HG03521 (cell line): ENCODE measurements at regions not wholly inside any gene's neighbourhood (a gene's known extent, or its start where the extent isn't known, plus 50 kb on each side); places are given as distances from the start of the nearest gene placed in this dataset.
"Not testable (repeated sequence)": the region's sequence is repeated elsewhere in the genome, so short reads cannot be mapped to it uniquely, and the experiment has no call there.

Experiments used
- ATAC-seq: cut with Tn5 transposase; IDR thresholded peaks from one replicate; pipeline ENCODE4 v1.9.1; 2021; ENCODE audit warnings: mild to moderate bottlenecking, moderate library complexity; ENCODE audit not compliant: unreplicated experiment

DNA sequence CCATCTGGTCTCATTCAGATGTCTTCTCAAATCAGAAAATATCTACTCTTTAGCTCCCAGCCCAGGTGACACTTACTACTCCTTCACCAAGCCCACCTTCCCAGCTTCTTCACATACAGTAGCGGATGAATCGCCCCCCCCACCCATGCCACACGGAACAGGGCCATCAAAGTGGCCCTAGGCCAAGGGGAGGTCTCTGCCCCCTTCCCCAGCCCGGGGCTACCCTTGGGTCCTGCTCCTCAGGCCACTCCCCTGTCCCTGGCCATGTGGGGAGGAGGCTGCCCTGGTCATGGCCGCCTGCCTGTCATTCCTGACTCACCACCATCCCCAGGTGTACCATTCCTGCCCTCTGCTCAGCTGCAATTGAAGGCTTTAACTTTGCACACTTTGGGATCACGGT is 142.8 kb downstream of the NECTIN1 start:
- ATAC-seq = no peak

DNA sequence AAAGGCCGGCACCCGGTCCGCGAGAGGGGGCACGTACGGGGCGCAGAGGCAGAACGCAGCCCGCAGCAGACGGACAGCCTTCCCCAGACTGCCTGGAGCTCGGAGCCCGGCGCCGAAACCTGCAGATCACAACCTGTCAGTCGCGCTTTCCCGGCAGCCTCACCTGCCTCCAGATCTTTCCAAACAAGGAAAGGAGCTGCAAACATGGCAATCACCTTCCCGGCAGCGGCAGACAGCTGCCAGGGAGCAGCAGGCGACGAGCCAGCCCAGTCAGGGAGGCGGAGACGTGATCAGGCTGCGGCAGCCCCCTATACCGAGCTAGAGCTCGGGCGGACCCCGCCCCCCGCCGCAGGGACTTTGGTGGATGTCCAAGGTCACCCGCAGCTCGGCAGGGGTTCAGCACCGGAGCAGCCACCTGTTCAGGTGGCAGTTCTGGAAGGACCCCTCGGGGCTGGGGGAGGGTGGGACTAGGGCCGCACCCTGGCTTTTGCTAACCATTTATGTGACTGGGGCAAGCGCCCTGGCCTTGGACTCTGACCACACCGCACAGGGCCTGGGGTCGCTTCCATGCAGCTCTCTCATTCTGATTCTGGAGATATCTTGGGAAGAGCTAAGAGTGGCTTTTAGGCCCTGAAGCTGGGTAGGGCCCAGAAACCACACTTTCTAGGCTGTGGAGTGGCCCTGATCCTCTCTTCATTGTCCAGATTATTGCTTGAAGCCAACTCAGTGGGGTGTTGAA is 143.8 kb downstream of the NECTIN1 start:
- no peak for ATAC-seq

DNA sequence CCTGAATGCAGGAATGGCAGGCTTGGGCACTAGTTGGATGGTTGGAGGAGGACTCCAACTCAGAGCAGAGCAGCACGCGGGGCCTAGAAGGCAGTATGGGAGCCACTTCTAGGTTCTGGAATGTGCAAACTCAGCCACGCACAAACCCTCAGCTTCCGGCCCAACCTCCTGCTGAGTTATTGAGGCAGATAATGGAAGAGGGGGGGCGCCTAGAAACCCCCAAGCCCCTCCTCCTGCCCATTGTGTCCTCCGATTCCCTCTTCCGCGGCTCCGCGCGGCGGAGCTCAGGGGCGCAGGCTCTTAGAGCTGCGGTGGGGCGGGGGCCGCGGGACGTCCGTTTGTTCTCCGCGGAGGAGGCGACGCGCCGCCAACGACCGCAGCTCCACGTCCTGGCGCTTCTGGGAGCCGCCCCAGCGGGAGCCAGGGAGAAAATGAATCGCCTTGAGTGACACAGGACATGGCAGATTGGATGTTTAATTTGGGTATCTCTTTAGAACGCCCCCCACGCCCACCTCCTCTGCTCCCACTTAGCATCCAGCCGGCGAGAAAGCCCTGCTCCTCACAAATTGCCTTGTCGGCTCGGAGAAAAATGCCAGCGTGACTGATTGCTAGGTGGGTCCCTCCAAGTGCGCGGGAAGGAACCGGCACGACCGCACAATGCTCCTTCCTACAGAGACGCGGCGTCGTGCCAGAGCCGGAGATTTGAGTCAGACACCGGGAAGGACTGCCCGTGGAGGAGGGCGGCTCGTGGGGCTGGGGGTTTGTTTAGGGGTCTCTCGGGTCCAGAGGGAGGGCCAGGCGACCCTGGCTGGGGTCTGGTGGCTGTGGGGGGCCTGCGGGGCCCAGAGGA is 144.6 kb downstream of the NECTIN1 start:
- ATAC-seq = no peak

DNA sequence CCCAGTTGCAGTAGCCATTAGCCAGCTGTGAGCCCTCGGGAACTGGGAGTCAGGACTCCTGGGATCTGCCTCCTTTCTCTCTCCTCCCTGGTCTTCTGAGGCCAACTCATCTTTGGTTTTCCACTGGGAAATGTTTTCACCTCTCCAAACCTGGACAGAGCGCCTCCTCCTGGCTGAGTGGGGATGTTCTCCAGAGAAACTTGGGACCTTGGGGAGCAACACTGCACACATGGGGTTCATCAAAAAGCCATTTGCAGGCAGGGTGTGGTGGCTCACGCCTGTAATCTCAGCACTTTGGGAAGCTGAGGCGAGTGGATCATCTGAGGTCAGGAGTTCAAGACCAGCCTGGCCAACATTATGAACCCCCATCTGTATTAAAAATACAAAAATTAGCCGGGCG is 145.4 kb downstream of the NECTIN1 start:
- no peak for ATAC-seq

DNA sequence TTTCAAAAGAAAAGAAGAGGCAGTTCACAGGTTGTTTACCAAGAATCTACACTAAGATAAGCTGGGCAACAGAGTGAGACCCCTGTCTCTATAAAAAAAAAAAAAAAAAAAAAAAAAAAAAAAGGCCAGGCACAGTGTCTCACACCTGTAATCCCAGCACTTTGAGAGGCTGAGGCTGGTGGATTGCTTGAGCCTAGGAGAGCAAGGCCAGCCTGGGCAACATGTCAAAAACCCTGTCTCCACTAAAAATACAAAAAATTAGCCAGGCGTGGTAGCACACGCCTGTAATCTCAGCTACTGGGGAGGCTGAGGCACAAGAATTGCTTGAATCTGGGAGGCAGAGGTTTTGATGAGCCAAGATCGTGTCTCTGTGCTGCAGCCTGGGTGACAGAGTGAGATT is 147.6 kb downstream of the NECTIN1 start:
- ATAC-seq = not testable (repeated sequence)

DNA sequence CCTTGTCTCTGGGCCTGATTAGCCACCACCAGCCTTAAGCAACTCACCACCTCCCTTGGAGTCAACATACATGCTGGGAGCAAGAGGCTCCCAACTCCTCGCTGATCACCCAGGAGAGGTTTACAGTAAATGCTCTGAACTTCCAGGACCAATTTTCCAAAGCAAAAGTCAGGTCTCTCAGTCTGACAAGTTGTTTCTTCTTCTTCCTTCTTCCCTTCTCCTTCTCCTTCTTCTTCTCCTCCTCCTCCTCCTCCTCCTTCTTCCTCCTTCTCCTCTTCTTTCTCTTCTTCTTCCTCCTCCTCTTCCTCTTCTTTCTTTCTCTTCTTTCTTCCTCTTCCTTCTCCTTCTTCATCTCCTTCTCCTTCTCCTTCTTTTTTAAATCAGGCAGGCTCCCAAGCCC is 148.2 kb downstream of the NECTIN1 start:
- ATAC-seq = no peak

DNA sequence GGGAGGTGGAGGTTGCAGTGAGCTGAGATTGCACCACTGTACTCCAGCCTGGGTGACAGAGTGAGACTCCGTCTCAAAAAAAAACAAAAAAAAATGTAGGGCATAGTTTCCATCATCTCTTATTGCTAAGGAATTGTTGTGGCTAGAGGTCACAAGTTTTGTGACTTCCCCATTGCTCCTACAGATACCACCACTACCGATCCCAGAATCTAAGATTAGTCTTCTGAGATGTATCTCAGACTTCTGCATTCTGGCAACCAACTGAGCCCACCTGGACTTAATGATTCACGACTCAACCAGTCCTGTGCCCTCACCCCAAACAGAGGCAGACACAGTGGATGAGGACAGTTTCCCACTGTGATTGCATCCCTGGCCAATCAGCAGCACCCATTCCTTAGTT is 148.9 kb downstream of the NECTIN1 start:
- no peak for ATAC-seq

DNA sequence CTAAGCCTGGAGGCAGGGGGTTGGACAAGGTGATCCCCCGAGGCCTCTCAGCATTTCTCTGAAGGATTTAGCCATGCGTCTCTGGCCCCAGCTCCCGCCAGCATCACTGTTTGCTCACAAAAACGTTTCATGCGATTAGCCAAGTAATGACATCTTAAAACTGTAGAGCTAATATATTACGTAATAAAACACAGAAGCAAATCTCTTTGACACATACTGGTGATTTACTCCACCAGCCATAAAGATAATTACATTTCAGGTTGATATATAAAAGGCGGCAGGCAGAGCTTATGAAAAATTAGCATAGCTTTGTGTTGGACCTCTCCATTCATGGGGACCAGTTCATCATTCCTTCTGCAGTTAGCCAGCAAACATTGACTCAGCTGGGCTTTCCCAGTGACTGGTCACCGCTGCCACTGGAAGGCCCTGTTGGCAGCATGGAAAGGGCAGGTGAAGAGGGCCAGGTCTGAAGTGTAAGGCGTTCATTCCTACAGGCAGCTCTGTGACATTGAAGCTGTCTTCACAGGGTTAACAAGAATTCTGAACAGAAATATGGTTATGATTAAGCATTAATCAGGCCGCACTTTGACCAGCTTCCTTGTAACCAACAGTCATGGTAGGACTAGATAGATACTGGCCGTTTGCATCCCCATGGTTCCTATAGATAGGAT is 150.3 kb downstream of the NECTIN1 start:
- no peak for ATAC-seq

DNA sequence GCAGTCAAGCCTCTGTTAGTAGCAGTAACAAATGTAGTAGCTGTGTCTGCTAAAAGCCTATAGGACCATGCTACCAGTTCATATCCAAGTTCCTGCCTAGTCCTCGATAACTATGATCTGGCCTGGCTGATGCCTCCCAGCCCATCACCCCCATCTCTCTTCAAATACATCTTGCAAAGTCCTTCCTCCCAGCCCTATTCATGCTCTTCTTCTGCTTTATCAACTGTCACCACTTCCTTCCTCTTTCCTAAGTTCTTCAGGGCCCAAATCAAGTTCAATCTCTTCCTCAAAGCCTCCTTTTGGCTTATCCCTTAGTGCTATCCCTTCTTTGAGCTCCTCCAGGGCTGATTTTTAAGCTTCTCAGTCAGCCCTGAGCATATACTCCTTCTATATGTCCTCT is 150.9 kb upstream of the THY1 start:
- no peak for ATAC-seq

DNA sequence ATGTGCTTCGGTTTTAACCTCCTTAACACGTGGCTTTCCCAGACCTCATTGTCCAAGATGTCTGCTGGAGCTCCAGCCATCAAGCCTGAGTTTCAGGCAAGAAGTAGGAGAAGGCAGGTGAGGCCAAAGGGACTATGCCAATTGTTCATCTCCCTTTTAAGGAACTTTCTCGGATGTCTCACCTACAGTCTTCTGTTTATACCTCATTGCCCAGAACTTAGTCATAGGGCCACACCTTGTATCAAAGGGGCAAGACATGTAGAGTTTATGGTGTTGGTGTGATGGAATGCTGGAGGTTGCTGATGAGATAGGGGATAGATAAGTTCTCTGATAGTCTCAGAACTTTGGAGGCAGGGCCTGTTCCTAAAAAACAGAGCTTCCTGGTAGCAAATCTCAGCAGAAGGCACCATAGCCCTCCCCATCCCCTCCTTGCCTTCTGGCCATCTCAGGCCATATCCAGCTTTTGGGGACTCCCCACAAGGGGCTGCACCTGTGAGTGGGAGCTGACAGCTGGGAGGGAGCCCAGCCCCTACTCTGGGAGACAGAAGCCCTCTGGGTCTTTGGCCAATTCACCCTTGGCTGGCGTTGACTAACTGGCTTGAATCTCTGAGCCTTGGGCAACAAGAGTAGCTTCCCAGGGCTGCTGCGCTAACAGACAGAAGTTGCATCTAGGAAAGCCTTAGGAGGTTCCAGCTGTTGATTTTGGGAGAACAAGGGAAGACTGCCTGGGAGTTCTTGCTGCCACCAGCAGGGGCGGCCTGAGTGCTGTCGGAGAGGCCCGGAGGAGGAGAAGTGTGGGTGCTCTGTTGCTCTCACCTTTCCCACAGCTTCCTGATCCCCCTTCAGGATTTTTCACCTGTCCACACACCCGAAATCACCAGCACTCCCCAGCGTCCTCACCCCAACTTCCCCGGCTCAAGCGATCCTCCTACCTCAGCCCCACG is 149.8 kb upstream of the THY1 start:
- ATAC-seq = no peak

DNA sequence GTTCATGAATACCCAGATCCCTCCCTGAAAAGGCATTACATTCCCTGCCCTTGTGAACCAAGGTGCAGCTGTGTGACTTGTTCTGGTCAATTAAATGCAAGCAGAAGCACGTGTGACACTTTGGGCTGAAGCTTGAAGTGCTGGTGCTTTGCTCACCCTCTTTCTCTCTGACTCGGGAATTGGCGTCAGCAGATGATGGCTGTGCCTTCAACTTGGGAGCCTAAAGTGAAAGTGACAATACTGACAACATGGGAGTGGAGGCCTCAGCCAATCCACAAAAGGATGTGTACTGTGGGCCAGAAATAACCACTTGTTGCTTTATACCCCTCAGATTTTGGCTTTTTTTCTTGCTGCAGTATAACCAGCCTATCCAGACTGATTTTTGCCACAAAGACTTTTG is 148.3 kb upstream of the THY1 start:
- no peak for ATAC-seq

DNA sequence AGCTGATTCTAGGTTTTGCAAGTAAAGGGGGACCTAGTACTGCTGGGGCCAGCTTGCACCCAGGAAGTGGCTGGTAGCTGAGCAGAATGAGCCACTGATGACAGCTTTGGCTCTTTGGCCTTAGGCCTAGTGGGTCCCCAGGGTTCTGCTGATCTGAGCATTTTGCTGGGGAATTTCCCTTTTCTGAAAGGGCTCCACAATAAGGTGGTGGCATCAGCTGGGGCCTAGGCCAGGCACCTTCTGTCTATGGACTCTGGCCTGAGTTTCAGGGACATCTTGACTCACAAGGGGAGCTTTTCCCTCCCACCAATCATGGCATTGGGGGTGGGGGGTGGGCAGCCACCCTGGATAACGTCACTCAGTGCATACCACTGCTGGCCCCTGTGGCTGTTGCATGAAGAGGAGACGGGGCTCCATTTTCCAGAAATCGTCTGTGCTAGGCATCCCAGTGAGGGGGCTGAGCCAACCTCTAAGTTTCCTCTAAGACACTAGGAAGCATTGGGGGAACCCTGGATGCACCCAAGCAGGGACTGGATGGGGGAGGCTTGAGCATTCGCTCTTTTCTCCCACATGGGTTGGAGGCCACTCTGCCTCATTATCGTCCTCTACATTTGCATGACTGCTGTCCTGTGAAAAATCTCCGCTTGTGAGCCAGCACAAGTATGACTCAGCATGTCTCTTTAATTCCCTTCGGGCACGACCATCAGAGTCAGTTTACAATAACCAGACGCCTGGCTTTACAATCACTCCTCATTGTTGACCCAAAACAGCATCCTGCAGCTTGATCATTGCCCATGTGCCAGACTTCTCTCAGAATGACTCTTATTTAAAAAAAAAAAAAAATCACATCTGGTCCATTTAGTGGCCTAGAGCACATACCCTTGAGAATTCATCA is 145.0 kb upstream of the THY1 start:
- ATAC-seq = no peak

DNA sequence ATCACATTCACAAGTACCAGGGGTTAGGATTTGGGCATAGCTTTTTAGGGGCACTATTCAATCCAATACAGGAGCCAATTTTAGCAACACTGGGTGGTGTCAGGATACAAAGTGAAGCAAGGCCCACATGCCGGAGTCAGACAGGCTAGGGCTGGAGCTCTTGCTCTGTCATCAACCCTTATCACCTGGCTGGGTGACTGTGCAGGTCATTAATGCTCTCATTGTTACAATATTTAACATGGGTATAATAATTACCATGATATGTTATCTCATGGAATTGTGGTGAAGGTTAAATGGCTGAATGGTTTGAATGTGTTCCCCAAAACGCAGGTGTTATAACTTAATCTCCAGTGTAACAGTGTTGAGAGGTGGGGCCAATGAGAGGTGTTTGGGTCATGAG is 143.3 kb upstream of the THY1 start:
- ATAC-seq = no peak

DNA sequence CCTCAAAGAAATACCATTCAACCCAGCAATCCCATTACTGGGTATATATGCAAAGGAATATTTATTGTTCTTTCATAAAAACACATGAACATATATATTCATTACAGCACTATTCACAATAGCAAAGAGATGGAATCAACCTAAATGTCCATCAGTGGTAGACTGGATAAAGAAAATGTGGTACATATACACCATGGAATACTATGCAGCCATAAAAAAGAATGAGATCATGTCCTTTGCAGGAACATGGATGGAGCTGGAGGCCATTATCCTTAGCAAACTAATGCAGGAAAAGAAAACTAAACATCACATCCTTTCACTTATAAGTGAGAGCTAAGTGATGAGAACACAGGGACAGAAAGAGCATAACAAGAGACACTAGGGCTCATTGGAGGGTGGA is 142.7 kb upstream of the THY1 start:
- not testable (repeated sequence) for ATAC-seq

DNA sequence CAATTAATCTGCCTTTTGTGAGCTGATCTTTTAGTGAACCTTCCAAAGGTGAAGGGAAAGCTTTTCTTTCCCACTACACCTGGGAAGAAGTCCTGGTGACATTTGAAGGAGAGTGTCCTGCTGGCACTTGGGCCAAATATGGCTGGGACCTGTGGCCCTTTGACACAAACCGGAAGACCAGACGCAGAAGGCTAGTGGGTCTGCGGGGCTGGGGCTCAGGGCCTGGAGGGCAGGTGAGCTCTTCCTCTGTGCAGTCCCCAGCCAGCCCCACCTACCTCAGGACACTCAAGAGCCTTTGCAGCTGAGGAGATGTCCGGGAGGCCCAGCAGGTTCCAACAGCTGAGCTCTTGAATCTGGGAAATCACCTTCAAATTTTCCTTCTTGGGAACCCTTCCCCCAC is 138.0 kb upstream of the THY1 start:
- ATAC-seq = no peak

DNA sequence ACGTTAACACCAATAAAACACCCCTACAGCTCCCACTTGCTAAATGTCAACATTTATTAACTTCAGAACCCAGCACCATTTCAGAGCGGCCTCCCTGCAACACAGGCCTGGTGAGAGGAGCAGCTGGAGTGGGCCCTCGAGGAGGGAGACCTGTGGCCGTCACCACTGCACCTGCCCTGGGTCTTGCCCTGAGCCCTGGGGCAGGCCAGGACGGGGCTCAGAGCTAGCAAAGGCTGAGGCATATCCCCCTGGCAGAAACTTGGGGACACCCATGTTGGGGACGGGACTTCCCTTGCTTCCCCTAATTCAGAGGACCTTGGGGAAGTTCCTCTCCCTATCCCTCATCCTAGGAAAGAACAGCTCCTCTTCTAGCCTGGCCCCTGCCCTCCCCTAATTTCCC is 137.3 kb upstream of the THY1 start:
- no peak for ATAC-seq

DNA sequence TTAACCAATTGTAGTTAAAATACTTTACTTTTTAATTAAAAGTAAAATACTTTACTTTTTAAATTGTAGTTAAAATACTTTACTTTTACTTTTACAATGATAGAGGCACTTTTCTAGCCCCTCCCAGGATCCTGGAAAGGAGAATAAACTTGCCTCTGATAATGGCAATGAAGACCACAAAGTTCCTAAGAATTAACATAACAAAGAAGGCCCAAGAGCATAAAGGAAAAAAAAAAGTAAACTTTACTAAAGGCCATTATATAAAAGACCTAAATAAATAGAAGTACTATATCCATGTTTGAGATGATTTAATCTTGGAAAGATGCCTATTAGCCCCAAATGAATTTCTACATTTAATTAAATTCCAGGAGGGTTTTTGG is 129.1 kb upstream of the THY1 start:
- ATAC-seq = no peak

DNA sequence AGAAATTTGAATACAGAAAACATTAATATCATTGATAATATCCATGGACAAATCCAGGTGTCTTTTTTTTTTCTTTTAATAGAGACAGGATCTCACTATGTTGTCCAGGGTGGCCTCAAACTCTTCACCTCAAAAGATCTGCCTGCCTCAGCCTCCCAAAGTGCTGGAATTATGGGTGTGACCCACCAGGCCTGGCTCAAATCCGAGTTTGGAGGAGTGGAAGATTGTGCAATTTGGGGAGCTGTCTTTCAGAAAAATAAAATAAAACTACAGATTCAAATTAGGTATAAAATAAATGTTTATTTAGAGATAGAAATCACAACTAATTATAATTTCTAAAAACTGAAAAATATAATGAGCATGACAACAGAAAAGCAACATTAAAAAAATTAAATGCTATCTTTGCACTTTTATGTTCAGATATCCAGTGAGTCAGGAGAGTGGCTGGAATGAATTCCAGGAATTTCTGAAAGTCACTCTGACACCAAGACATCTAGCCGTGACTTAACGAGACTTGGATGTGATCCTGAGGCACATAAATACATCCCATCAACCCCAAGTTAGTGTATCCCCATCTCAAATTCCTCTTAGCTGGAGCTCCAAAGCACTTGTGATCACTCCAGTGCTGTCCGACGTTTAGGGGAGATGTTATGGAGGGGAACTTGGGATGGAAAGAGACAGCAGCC is 128.6 kb upstream of the THY1 start:
- ATAC-seq = no peak

DNA sequence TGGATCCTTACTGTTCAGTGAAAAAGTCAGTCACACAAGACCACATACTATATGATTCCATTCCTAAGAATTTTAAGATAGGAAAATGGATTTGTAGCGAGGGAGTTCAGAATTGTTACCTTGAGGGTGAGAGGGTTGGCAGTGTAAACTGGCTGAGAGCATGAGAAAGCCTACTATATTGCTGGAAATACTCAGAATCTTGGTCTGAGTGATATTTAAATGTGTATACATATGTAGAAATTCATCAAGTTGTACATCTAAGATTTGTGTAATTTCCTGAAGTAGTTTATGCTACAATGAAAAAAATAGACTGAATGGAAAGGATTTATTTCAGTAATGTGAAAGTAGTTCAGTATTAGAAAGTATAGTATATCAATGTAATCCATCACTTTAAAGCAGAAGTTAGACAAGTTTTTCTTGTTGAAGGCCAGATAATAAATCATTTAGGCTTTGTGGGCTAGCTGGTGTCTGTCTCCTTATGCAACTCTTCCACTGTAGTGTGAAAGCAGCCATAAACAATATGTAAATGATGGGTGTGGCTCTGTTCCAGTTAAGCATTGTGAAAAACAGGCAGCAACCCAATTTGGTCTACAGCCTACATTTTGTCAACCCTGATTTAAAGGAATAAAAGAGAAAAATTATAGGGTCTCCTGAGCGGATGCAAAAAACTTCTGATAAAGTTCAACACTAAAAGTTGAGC is 127.2 kb upstream of the THY1 start:
- no peak for ATAC-seq
